GM12878 (cell line): ENCODE measurements at regions not wholly inside any gene's neighbourhood (a gene's known extent, or its start where the extent isn't known, plus 50 kb on each side); places are given as distances from the start of the nearest gene placed in this dataset.
"Not testable (repeated sequence)": the region's sequence is repeated elsewhere in the genome, so short reads cannot be mapped to it uniquely, and the experiment has no call there.

ENCODE experiments used
- ATAC-seq: fragments of 200-7000 bp; cut with Tn5 transposase; 3 replicates; pipeline ENCODE4 v1.9.1; 2020; ENCODE audit warnings: mild to moderate bottlenecking, moderate library complexity
- BruUV-seq: library from RNA; stranded (reverse); fragments of 400-500 nt; replicated peaks from 2 replicates; lab custom pipeline; 2021; lab: Mats Ljungman, UMichigan
- CTCF ChIA-PET: fragments of 300-600 bp; sonication (Branson Sonifier 250); formaldehyde crosslinking; extraction: SDS; loops from one replicate; lab custom pipeline; 2021; ENCODE audit warnings: inconsistent platforms; lab: Yijun Ruan, JAX
- POLR2A ChIA-PET: fragments of 350-600 bp; formaldehyde crosslinking; extraction: SDS; loops from one replicate; lab custom pipeline; 2021; ENCODE audit warnings: inconsistent platforms; lab: Charles Lee
- RAD21 ChIA-PET: fragments of 300-600 bp; sonication (Branson Sonifier 250); formaldehyde crosslinking; loops from one replicate; lab custom pipeline; 2023; ENCODE audit warnings: antibody characterized with exemption; ENCODE audit not compliant: unreplicated experiment; lab: Charles Lee
- SMC1A ChIA-PET: fragments of 300-600 bp; sonication (Branson Sonifier 250); formaldehyde crosslinking; loops from one replicate; lab custom pipeline; 2023; ENCODE audit not compliant: unreplicated experiment, uncharacterized antibody; lab: Charles Lee
- DNase-seq: peaks from one replicate; pipeline ENCODE4 v3.0.0-alpha.2; 2011; ENCODE audit warnings: low read depth, low spot score
- FAIRE-seq: peaks from 3 replicates; lab custom pipeline; 2011; peaks lifted over from hg19 to GRCh38; lab: Jason Lieb, UNC
- H2AFZ ChIP-seq: 2 replicates; pipeline ENCODE4 v1.6.0; 2011; ENCODE audit warnings: low read depth, low read length, control low read depth; ENCODE audit not compliant: control insufficient read depth
- H3K27ac ChIP-seq: 2 replicates; pipeline ENCODE4 v1.5.1; 2011; ENCODE audit warnings: control low read depth; ENCODE audit not compliant: control insufficient read depth, insufficient read depth
- H3K27me3 ChIP-seq, 2 experiments: replicated peaks in 1 of 2; 2 replicates each; pipeline versions ENCODE4 v1.6.0 to v1.6.1; 2011; ENCODE audit warnings: low read length in 1 of 2; ENCODE audit not compliant: control insufficient read depth in 2 of 2, insufficient read depth in 2 of 2
- H3K36me3 ChIP-seq, 2 experiments: 2 replicates each; pipeline ENCODE4 v1.5.1; 2011; ENCODE audit warnings: low read length in 1 of 2; ENCODE audit not compliant: control insufficient read depth in 2 of 2, insufficient read depth in 2 of 2
- H3K4me1 ChIP-seq: 2 replicates; pipeline ENCODE4 v1.6.1; 2011; ENCODE audit warnings: mild to moderate bottlenecking, low read length, moderate library complexity, mixed read lengths; ENCODE audit not compliant: control insufficient read depth, insufficient read depth
- H3K4me2 ChIP-seq: 2 replicates; pipeline ENCODE4 v1.6.0; 2011; ENCODE audit warnings: control low read depth; ENCODE audit not compliant: control insufficient read depth, insufficient read depth
- H3K4me3 ChIP-seq: fragments of 200-600 bp; sonication (generic); 2 replicates; pipeline ENCODE4 v1.5.1; 2016
- H3K79me2 ChIP-seq: 2 replicates; pipeline ENCODE4 v1.6.0; 2011; ENCODE audit warnings: low read length; ENCODE audit not compliant: control insufficient read depth, insufficient read depth
- H3K9ac ChIP-seq: 2 replicates; pipeline ENCODE4 v1.8.0; 2011; ENCODE audit warnings: low read length, control low read depth, mixed read lengths; ENCODE audit not compliant: control insufficient read depth, insufficient read depth
- H3K9me3 ChIP-seq: replicated peaks from 3 replicates; pipeline ENCODE4 v1.5.1; 2011; ENCODE audit warnings: mild to moderate bottlenecking, low read length; ENCODE audit not compliant: control insufficient read depth, insufficient read depth
- H4K20me1 ChIP-seq: 2 replicates; pipeline ENCODE4 v1.6.0; 2011; ENCODE audit not compliant: control insufficient read depth, insufficient read depth
- WGBS: methylation state at CpG from one replicate; pipeline ENCODE4 v1.1.6; 2016; ENCODE audit warnings: low lambda C conversion rate; ENCODE audit not compliant: insufficient replicate concordance, insufficient coverage; ENCODE audit errors: missing lambda C conversion rate; 5-methylcytosine and 5-hydroxymethylcytosine counted together
- in situ Hi-C: fragments of 300-500 bp; cut with MboI; formaldehyde crosslinking; loops from 9 replicates; pipeline ENCODE4 v1.14.3; 2018; ENCODE audit warnings: mixed read lengths
- intact Hi-C: fragments of 100-400 bp; cut with micrococcal nuclease; formaldehyde crosslinking; loops from one replicate; pipeline ENCODE4 v1.14.2; 2022; ENCODE audit not compliant: unreplicated experiment

DNA sequence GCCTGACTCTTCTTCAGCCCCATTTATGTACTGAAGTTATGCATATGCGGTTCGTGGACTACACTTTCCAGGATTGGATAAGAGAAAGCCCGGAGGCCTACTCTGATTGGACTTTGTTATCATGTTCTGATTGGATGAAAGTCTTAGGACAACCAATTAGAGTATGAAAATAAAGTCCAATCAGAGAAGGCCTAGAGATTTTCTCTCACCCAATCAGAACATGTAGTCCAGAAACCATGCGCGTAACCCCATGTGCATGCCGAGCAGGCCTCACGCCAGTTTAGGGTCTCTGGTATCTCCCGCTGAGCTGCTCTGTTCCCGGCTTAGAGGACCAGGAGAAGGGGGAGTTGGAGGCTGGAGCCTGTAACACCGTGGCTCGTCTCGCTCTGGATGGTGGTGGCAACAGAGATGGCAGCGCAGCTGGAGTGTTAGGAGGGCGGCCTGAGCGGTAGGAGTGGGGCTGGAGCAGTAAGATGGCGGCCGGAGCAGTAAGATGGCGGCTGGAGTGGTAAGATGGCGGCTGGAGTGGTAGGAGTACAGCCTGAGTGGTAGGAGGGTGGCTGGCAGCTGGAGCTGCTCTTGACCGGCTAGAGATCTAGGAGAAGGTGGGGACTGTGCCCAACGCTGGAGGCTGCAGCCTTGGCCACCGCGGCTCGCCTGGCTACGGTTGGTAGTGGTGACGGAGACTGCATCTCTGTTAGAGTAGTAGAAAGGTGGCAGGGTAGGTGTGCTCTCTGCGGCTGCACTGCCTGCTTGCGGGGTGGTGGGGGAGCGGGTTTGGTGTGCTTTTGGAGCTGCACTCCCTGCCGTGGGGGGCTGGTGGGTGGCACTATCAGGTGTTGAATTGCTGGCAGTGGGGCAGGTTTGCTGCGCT lies 107.9 kb upstream of the TPTE start:
- H3K4me1 ChIP-seq, H2AFZ ChIP-seq, H4K20me1 ChIP-seq, CTCF ChIA-PET, H3K4me2 ChIP-seq, RAD21 ChIA-PET, H3K27ac ChIP-seq, POLR2A ChIA-PET, SMC1A ChIA-PET, BruUV-seq, H3K27me3 ChIP-seq, in situ Hi-C loops, FAIRE-seq, H3K4me3 ChIP-seq, H3K9me3 ChIP-seq, H3K36me3 ChIP-seq, ATAC-seq, H3K9ac ChIP-seq, H3K79me2 ChIP-seq, intact Hi-C loops, DNase-seq: not testable (repeated sequence)
- WGBS: 53% methylated on average over 31 of the region's 31 CpGs

DNA sequence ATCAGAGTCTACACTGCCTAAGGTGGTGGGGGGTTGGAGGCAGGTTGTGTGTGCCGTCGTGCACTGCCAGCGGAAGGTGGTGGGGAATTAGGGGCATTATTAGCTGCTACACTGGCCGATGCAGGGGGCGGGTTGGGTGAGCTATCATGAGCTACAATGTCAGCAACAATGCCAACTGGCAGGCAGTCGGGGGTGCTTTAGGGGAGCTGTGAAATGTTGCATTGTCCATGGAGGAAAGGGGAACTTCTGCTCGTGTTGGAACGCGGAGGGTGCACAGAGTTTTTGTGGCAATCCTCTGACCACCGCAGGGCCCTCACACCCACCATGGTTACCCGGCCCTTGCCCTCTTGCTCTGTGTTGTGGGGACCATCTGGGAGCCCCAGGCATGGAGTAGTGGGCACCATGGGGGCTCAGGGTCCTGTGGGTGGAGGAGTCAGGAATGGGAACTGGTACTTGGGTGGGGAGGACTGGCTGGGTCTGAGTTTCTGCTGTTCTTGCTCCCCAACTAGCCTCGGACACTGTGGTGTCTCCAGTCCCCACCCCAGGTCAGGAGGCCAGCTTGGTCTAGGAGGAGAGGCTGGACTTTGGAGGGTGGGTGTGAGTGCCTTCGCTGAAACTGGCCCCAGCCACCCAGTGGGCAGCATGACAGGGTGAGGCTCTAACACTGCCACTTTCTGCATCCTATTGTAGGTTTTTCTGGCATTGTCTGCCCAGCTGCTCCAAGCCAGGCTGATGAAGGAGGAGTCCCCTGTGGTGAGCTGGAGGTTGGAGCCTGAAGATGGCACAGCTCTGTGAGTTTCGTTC lies 107.1 kb upstream of the TPTE start:
- DNase-seq, CTCF ChIA-PET, POLR2A ChIA-PET, FAIRE-seq, H3K79me2 ChIP-seq, H3K4me3 ChIP-seq, H3K27ac ChIP-seq, BruUV-seq, H3K4me2 ChIP-seq, H3K27me3 ChIP-seq, RAD21 ChIA-PET, H3K4me1 ChIP-seq, H3K36me3 ChIP-seq, SMC1A ChIA-PET, intact Hi-C loops, H3K9ac ChIP-seq, H4K20me1 ChIP-seq, H2AFZ ChIP-seq, in situ Hi-C loops, ATAC-seq, H3K9me3 ChIP-seq: not testable (repeated sequence)
- WGBS: 38% methylated on average over 14 of the region's 14 CpGs

DNA sequence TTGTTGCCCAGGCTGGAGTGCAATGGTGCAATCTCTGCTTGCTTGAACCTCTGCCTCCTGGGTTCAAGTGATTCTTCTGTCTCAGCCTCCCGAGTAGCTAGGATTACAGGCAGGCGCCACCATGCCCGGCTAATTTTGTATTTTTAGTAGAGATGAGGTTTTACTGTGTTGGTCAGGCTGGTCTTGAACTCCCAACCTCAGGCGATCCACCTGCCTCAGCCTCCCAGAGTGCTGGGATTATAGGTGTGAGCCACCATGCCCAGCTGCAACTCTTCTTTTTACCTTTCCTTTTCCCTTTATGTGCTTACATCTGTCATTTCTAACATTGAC lies 106.5 kb upstream of the TPTE start:
- H3K79me2 ChIP-seq, H3K4me3 ChIP-seq, POLR2A ChIA-PET, CTCF ChIA-PET, RAD21 ChIA-PET, H3K4me2 ChIP-seq, H3K4me1 ChIP-seq, intact Hi-C loops, H3K27me3 ChIP-seq, BruUV-seq, SMC1A ChIA-PET, H3K9ac ChIP-seq, H4K20me1 ChIP-seq, H3K27ac ChIP-seq, H2AFZ ChIP-seq, DNase-seq, H3K9me3 ChIP-seq, H3K36me3 ChIP-seq, FAIRE-seq, ATAC-seq, in situ Hi-C loops: not testable (repeated sequence)
- 33% methylated on average over 4 of the region's 4 CpGs for WGBS

DNA sequence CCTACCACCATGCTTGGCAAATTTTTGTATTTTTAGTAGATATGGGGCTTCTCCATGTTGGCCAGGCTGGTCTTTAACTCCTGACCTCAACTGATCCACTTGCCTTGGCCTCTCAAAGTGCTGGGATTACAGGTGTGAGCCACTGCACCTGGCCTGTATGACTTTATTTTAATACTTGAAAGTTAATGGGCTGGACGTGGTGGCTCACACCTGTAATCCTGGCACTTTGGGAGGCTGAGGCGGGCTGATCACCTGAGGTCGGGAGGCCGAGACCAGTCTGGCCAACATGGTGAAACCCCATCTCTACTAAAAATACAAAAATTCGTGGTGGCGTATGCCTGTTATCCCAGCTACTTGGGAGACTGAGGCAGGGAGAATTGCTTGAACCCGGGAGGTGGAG lies 105.9 kb upstream of the TPTE start:
- ATAC-seq, H3K4me3 ChIP-seq, H3K9me3 ChIP-seq, SMC1A ChIA-PET, DNase-seq, H3K79me2 ChIP-seq, H3K36me3 ChIP-seq, intact Hi-C loops, H2AFZ ChIP-seq, BruUV-seq, H3K27me3 ChIP-seq, H3K27ac ChIP-seq, POLR2A ChIA-PET, in situ Hi-C loops, FAIRE-seq, H3K4me2 ChIP-seq, RAD21 ChIA-PET, H3K4me1 ChIP-seq, CTCF ChIA-PET, H3K9ac ChIP-seq, H4K20me1 ChIP-seq: not testable (repeated sequence)
- WGBS: 12% methylated on average over 7 of the region's 7 CpGs
